MM.1S (cell line): ENCODE measurements at regions not wholly inside any gene's neighbourhood (a gene's known extent, or its start where the extent isn't known, plus 50 kb on each side); places are given as distances from the start of the nearest gene placed in this dataset.

ENCODE experiments used
- CTCF ChIP-seq: fragments of 300-600 bp; sonication (generic); IDR thresholded peaks from 2 replicates; pipeline ENCODE4 v1.5.1; 2016; ENCODE audit warnings: antibody characterized with exemption, low read length, mixed read lengths
- EZH2 ChIP-seq: fragments of 300-600 bp; sonication (generic); optimal IDR thresholded peaks from 2 replicates; pipeline ENCODE3; 2017; ENCODE audit warnings: low read depth, mild to moderate bottlenecking, antibody characterized with exemption, low read length, mixed read lengths
- EZH2phosphoT487 ChIP-seq: fragments of 300-600 bp; sonication (generic); IDR thresholded peaks from 2 replicates; pipeline ENCODE4 v1.6.1; 2018; ENCODE audit warnings: antibody characterized with exemption, low read length

- TF ChIP-seq CTCF: no peak
- no peak for TF ChIP-seq EZH2phosphoT487
- no peak for TF ChIP-seq EZH2
Measured at GRCh38 chr2:118755901-118756300, 91.5 kb downstream of the EN1 start.
